LNCAP (cell line): ENCODE measurements at regions not wholly inside any gene's neighbourhood (a gene's known extent, or its start where the extent isn't known, plus 50 kb on each side); places are given as distances from the start of the nearest gene placed in this dataset.

Experiments used
- CTCF ChIP-seq: fragments of 450-650 bp; IDR thresholded peaks from 2 replicates; pipeline ENCODE4 v1.5.1; 2017; ENCODE audit warnings: mild to moderate bottlenecking

- no peak for TF ChIP-seq CTCF
Observed at GRCh38 chr12:86565038-86565437, 308.8 kb upstream of the MGAT4C start.

GRCh38 chr12:86551146-86551571 is 295.0 kb upstream of the MGAT4C start:
- no peak for TF ChIP-seq CTCF

- TF ChIP-seq CTCF = no peak
Observed at GRCh38 chr12:86550218-86551145, 294.3 kb upstream of the MGAT4C start.

GRCh38 chr12:86543716-86544115 is 287.5 kb upstream of the MGAT4C start:
- no peak for TF ChIP-seq CTCF

GRCh38 chr12:86530996-86531655 is 274.9 kb upstream of the MGAT4C start:
- TF ChIP-seq CTCF = no peak

GRCh38 chr12:86526060-86526595 is 269.9 kb upstream of the MGAT4C start:
- TF ChIP-seq CTCF = no peak

- no peak for TF ChIP-seq CTCF
Observed at GRCh38 chr12:86523844-86524243, 267.7 kb upstream of the MGAT4C start.
